GM18505 (cell line): ENCODE measurements at regions not wholly inside any gene's neighbourhood (a gene's known extent, or its start where the extent isn't known, plus 50 kb on each side); places are given as distances from the start of the nearest gene placed in this dataset.

ENCODE experiments used
- ATAC-seq: cut with Tn5 transposase; IDR thresholded peaks from one replicate; pipeline ENCODE4 v1.9.1; 2021; ENCODE audit not compliant: unreplicated experiment
- POLR2A ChIP-seq: IDR thresholded peaks from 4 replicates; pipeline ENCODE4 v1.6.1; 2011; ENCODE audit warnings: borderline replicate concordance; ENCODE audit not compliant: insufficient read depth, insufficient read length; ENCODE audit errors: extremely low read depth

- no peak for TF ChIP-seq POLR2A
- ATAC-seq = no peak
Measured at GRCh38 chr17:36703860-36704266, 102.5 kb downstream of the MRM1 start.

- no peak for ATAC-seq
- no peak for TF ChIP-seq POLR2A
Measured at GRCh38 chr17:36705283-36705795, 104.0 kb downstream of the MRM1 start.

- no peak for ATAC-seq
- TF ChIP-seq POLR2A = no peak
Measured at GRCh38 chr17:36705874-36706731, 104.7 kb downstream of the MRM1 start.

- TF ChIP-seq POLR2A = no peak
- no peak for ATAC-seq
Measured at GRCh38 chr17:36707904-36708303, 106.5 kb downstream of the MRM1 start.

GRCh38 chr17:36714789-36715188 lies 113.4 kb downstream of the MRM1 start:
- TF ChIP-seq POLR2A = no peak

GRCh38 chr17:36715951-36716350 lies 114.6 kb downstream of the MRM1 start:
- ATAC-seq = no peak

More at GRCh38 chr17:36714789-36715188, 113.4 kb downstream of the MRM1 start:
- ATAC-seq = no peak

GRCh38 chr17:36717088-36717487 lies 115.7 kb downstream of the MRM1 start:
- no peak for ATAC-seq
- TF ChIP-seq POLR2A = no peak

More at GRCh38 chr17:36715951-36716350, 114.6 kb downstream of the MRM1 start:
- TF ChIP-seq POLR2A = no peak

GRCh38 chr17:36720131-36720530 lies 118.7 kb downstream of the MRM1 start:
- no peak for ATAC-seq
- TF ChIP-seq POLR2A = no peak

GRCh38 chr17:36721560-36722120 lies 120.3 kb downstream of the MRM1 start:
- no peak for TF ChIP-seq POLR2A

GRCh38 chr17:36722121-36722902 lies 120.9 kb downstream of the MRM1 start:
- ATAC-seq = peak; percentile 66

More at GRCh38 chr17:36721560-36722120, 120.3 kb downstream of the MRM1 start:
- no peak for ATAC-seq

GRCh38 chr17:36722903-36723263 lies 121.5 kb downstream of the MRM1 start:
- ATAC-seq = no peak
- no peak for TF ChIP-seq POLR2A

More at GRCh38 chr17:36722121-36722902, 120.9 kb downstream of the MRM1 start:
- TF ChIP-seq POLR2A = no peak

GRCh38 chr17:36723459-36724025 lies 122.2 kb downstream of the MRM1 start:
- ATAC-seq = no peak
- no peak for TF ChIP-seq POLR2A

- no peak for ATAC-seq
- TF ChIP-seq POLR2A = no peak
Measured at GRCh38 chr17:36726199-36726598, 124.8 kb downstream of the MRM1 start.
